ENCODE measurements at regions not wholly inside any gene's neighbourhood (a gene's known extent, or its start where the extent isn't known, plus 50 kb on each side); places are given as distances from the start of the nearest gene placed in this dataset.

DNA sequence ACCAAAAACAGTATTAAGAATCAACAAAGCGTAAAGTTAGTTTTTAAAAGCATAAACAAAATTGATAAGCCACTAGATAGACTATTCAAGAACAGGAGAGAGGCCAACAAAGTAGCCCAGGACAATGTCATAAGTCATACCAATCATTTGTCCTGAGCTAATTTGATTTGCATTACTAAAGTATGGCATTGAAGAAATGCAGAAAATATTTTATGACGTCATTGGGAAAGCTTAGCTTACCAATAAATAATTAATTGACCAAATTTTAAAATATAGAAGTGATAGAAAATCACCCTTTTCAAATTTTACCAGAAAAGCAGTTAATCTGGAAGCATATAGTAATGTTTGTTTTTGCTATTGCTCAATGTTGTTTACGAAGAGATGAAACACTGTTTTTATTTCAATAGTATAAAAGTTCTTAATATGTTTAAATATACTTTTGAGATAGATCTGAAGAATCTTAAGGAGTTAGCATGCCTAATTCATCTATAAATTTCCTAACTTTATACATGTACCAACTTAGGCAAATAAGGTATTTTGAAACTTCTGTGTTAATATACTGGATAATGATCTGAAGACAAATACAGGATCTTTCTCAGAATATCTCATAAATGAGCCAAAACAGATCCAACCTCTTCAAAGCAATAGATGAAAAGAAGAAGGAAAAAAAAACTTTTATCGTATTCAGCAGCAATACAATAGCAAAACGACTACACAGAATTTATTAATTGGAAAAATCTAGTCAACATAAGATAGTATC lies 1118.5 kb downstream of the SLC16A7 start:
- no peak for TF ChIP-seq POLR2A (IDR thresholded peaks at IDR 0.05)
- TF ChIP-seq CTCF (IDR thresholded peaks at IDR 0.05) = no peak

All from adrenal gland (tissue), 5 donors.